BLaER1 (cell line): ENCODE measurements at regions not wholly inside any gene's neighbourhood (a gene's known extent, or its start where the extent isn't known, plus 50 kb on each side); places are given as distances from the start of the nearest gene placed in this dataset.

Experiments used
- H3K27ac ChIP-seq: shearing (Covaris generic); formaldehyde crosslinking; 2 replicates; pipeline ENCODE4 v1.8.1; 2022
- H3K27me3 ChIP-seq: shearing (Covaris generic); formaldehyde crosslinking; 2 replicates; pipeline ENCODE4 v1.8.1; 2022
- H3K36me3 ChIP-seq: shearing (Covaris generic); formaldehyde crosslinking; 2 replicates; pipeline ENCODE4 v1.8.1; 2022
- H3K4me1 ChIP-seq: shearing (Covaris generic); formaldehyde crosslinking; 2 replicates; pipeline ENCODE4 v1.8.1; 2022
- H3K4me2 ChIP-seq: shearing (Covaris generic); formaldehyde crosslinking; 2 replicates; pipeline ENCODE4 v1.8.1; 2022
- H3K4me3 ChIP-seq: shearing (Covaris generic); formaldehyde crosslinking; 2 replicates; pipeline ENCODE4 v1.8.1; 2022
- H3K9ac ChIP-seq: shearing (Covaris generic); formaldehyde crosslinking; 2 replicates; pipeline ENCODE4 v1.8.1; 2022
- H3K9me3 ChIP-seq: shearing (Covaris generic); formaldehyde crosslinking; 2 replicates; pipeline ENCODE4 v1.8.1; 2022
- H4K20me1 ChIP-seq: shearing (Covaris generic); formaldehyde crosslinking; 2 replicates; pipeline ENCODE4 v1.8.1; 2022
- Cebpa-rat ChIP-seq: shearing (Covaris generic); IDR thresholded peaks from 2 replicates; pipeline ENCODE4 v1.8.1; 2022

- Histone ChIP-seq H3K4me3 (no peak overlapping the region), H3K4me1 (0 out of 2 replicates have a peak, but pooled peaks cover 6% of the 10 kb centered on the region), H3K4me2 (no peak overlapping the region), H4K20me1 (no peaks in the 10 kb centered on the region), H3K9me3 (no peaks in the 10 kb centered on the region), H3K27me3 (no peaks in the 10 kb centered on the region), H3K27ac (no peak overlapping the region), H3K36me3 (no peaks in the 10 kb centered on the region), H3K9ac (no peak overlapping the region)
- TF ChIP-seq Cebpa-rat: no peak
Observed at GRCh38 chr1:102758418-102758817, 349.9 kb downstream of the COL11A1 start.

- no peaks in the 10 kb centered on the region for H3K36me3 ChIP-seq
- no peak overlapping the region for H3K27ac ChIP-seq
- H3K9ac ChIP-seq: no peak overlapping the region
- no peaks in the 10 kb centered on the region for H3K27me3 ChIP-seq
- H4K20me1 ChIP-seq: no peaks in the 10 kb centered on the region
- no peak for TF ChIP-seq Cebpa-rat
- 0 out of 2 replicates have a peak, but pooled peaks cover 6% of the 10 kb centered on the region for H3K4me1 ChIP-seq
- no peak overlapping the region for H3K4me2 ChIP-seq
- H3K9me3 ChIP-seq: no peaks in the 10 kb centered on the region
- H3K4me3 ChIP-seq: no peak overlapping the region
Observed at GRCh38 chr1:102757363-102757762, 351.0 kb downstream of the COL11A1 start.

- TF ChIP-seq Cebpa-rat: no peak
- no peaks in the 10 kb centered on the region for H4K20me1 ChIP-seq
Observed at GRCh38 chr1:102751111-102751510, 357.2 kb downstream of the COL11A1 start.

GRCh38 chr1:102742426-102742825 lies 365.9 kb downstream of the COL11A1 start:
- no peak overlapping the region for H3K27ac ChIP-seq
- no peaks in the 10 kb centered on the region for H3K36me3 ChIP-seq
- no peaks in the 10 kb centered on the region for H3K27me3 ChIP-seq
- H3K4me2 ChIP-seq: no peak overlapping the region
- H3K4me1 ChIP-seq: no peaks in the 10 kb centered on the region
- peaks cover 15% of the 10 kb centered on the region for H3K9me3 ChIP-seq
- H3K4me3 ChIP-seq: no peak overlapping the region
- H4K20me1 ChIP-seq: no peaks in the 10 kb centered on the region
- TF ChIP-seq Cebpa-rat: no peak
- H3K9ac ChIP-seq: no peak overlapping the region

More at GRCh38 chr1:102751111-102751510, 357.2 kb downstream of the COL11A1 start:
- Histone ChIP-seq H3K9me3 (no peaks in the 10 kb centered on the region), H3K27ac (no peak overlapping the region), H3K27me3 (no peaks in the 10 kb centered on the region), H3K36me3 (no peaks in the 10 kb centered on the region), H3K9ac (no peak overlapping the region), H3K4me2 (no peak overlapping the region), H3K4me1 (no peaks in the 10 kb centered on the region), H3K4me3 (no peak overlapping the region)

- H3K9ac ChIP-seq: no peak overlapping the region
- H3K27me3 ChIP-seq: no peaks in the 10 kb centered on the region
- no peak for TF ChIP-seq Cebpa-rat
- H3K4me2 ChIP-seq: no peak overlapping the region
- H3K4me3 ChIP-seq: no peak overlapping the region
- no peaks in the 10 kb centered on the region for H3K9me3 ChIP-seq
- no peak overlapping the region for H3K27ac ChIP-seq
- H3K4me1 ChIP-seq: peaks cover 5% of the 10 kb centered on the region; the same call in 1 of the 2 replicates
- H3K36me3 ChIP-seq: no peaks in the 10 kb centered on the region
- H4K20me1 ChIP-seq: no peaks in the 10 kb centered on the region
Observed at GRCh38 chr1:102733491-102734236, 374.7 kb downstream of the COL11A1 start.

- Histone ChIP-seq H3K4me2 (no peak overlapping the region), H3K9ac (no peak overlapping the region), H3K36me3 (no peaks in the 10 kb centered on the region), H3K4me3 (no peak overlapping the region), H3K27me3 (no peaks in the 10 kb centered on the region), H3K4me1 (peaks cover 5% of the 10 kb centered on the region; the same call in 1 of the 2 replicates), H3K9me3 (no peaks in the 10 kb centered on the region), H3K27ac (no peak overlapping the region), H4K20me1 (no peaks in the 10 kb centered on the region)
- no peak for TF ChIP-seq Cebpa-rat
Observed at GRCh38 chr1:102732927-102733326, 375.4 kb downstream of the COL11A1 start.

GRCh38 chr1:102726417-102726816 lies 381.9 kb downstream of the COL11A1 start:
- H3K4me3 ChIP-seq: no peak overlapping the region
- H4K20me1 ChIP-seq: no peaks in the 10 kb centered on the region
- H3K4me1 ChIP-seq: no peaks in the 10 kb centered on the region
- no peaks in the 10 kb centered on the region for H3K9me3 ChIP-seq
- no peak for TF ChIP-seq Cebpa-rat
- no peaks in the 10 kb centered on the region for H3K27me3 ChIP-seq
- H3K4me2 ChIP-seq: no peak overlapping the region
- no peak overlapping the region for H3K27ac ChIP-seq
- H3K9ac ChIP-seq: no peak overlapping the region
- no peaks in the 10 kb centered on the region for H3K36me3 ChIP-seq

- Histone ChIP-seq H3K9ac (no peak overlapping the region), H4K20me1 (no peaks in the 10 kb centered on the region), H3K4me1 (no peaks in the 10 kb centered on the region), H3K4me2 (no peak overlapping the region), H3K27ac (no peak overlapping the region), H3K9me3 (no peaks in the 10 kb centered on the region), H3K4me3 (no peak overlapping the region), H3K36me3 (no peaks in the 10 kb centered on the region), H3K27me3 (no peaks in the 10 kb centered on the region)
- no peak for TF ChIP-seq Cebpa-rat
Observed at GRCh38 chr1:102724741-102725140, 383.6 kb downstream of the COL11A1 start.

GRCh38 chr1:102715150-102715549 lies 393.2 kb downstream of the COL11A1 start:
- Histone ChIP-seq H3K36me3 (no peaks in the 10 kb centered on the region), H3K9ac (no peak overlapping the region), H4K20me1 (no peaks in the 10 kb centered on the region), H3K4me2 (peak overlapping the region; percentile 68), H3K9me3 (0 out of 2 replicates have a peak, but pooled peaks cover 3% of the 10 kb centered on the region), H3K27me3 (no peaks in the 10 kb centered on the region), H3K4me3 (peak overlapping the region; percentile 25; the same call in 1 of the 2 replicates), H3K4me1 (peaks cover 35% of the 10 kb centered on the region), H3K27ac (no peak overlapping the region)
- no peak for TF ChIP-seq Cebpa-rat

- Histone ChIP-seq H3K4me1 (no peaks in the 10 kb centered on the region), H3K36me3 (no peaks in the 10 kb centered on the region), H3K4me3 (no peak overlapping the region), H3K9me3 (peaks cover 4% of the 10 kb centered on the region; the same call in 1 of the 2 replicates), H3K4me2 (no peak overlapping the region), H4K20me1 (no peaks in the 10 kb centered on the region), H3K27ac (no peak overlapping the region), H3K9ac (no peak overlapping the region), H3K27me3 (no peaks in the 10 kb centered on the region)
- TF ChIP-seq Cebpa-rat: no peak
Observed at GRCh38 chr1:102699524-102699923, 408.8 kb downstream of the COL11A1 start.
